SU-DHL-6 (cell line): ENCODE measurements at regions not wholly inside any gene's neighbourhood (a gene's known extent, or its start where the extent isn't known, plus 50 kb on each side); places are given as distances from the start of the nearest gene placed in this dataset.

Source experiments
- EZH2phosphoT487 ChIP-seq: fragments of 200-600 bp; sonication (generic), shearing (Covaris generic); conservative IDR thresholded peaks from 2 replicates; pipeline ENCODE4 v1.6.1; 2018; ENCODE audit warnings: mild to moderate bottlenecking, antibody characterized with exemption, low read length, moderate library complexity, mixed read lengths
- TF ChIP-seq, protein P1 (sequence below): fragments of 200-600 bp; sonication (generic); IDR thresholded peaks from one replicate; pipeline ENCODE4 v1.5.1; 2017; ENCODE audit warnings: antibody characterized with exemption, mild to moderate bottlenecking, low read length, moderate library complexity; ENCODE audit not compliant: insufficient read depth, poor library complexity, severe bottlenecking

GRCh38 chr1:82386365-82387011 is 585.8 kb downstream of the ADGRL2 start:
- TF ChIP-seq, protein P1, sequence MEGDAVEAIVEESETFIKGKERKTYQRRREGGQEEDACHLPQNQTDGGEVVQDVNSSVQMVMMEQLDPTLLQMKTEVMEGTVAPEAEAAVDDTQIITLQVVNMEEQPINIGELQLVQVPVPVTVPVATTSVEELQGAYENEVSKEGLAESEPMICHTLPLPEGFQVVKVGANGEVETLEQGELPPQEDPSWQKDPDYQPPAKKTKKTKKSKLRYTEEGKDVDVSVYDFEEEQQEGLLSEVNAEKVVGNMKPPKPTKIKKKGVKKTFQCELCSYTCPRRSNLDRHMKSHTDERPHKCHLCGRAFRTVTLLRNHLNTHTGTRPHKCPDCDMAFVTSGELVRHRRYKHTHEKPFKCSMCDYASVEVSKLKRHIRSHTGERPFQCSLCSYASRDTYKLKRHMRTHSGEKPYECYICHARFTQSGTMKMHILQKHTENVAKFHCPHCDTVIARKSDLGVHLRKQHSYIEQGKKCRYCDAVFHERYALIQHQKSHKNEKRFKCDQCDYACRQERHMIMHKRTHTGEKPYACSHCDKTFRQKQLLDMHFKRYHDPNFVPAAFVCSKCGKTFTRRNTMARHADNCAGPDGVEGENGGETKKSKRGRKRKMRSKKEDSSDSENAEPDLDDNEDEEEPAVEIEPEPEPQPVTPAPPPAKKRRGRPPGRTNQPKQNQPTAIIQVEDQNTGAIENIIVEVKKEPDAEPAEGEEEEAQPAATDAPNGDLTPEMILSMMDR, result no peak
- no peak for TF ChIP-seq EZH2phosphoT487
